ENCODE measurements at regions not wholly inside any gene's neighbourhood (a gene's known extent, or its start where the extent isn't known, plus 50 kb on each side); places are given as distances from the start of the nearest gene placed in this dataset.

- ATAC-seq (ENCODE audit: insufficient read depth, low read depth) (no peak), DNase-seq (no peak)
- H3K36me3 ChIP-seq (ENCODE audit: insufficient read depth, low read length): no peaks in the 10 kb centered on the region
- H3K4me2 ChIP-seq (ENCODE audit: insufficient read depth, low read length): no peak overlapping the region
- no peaks in the 10 kb centered on the region for H3K27me3 ChIP-seq (ENCODE audit: insufficient read depth, low read length, poor library complexity)
- H3K27ac ChIP-seq (ENCODE audit: low read length): no peak overlapping the region
- no peak overlapping the region for H2AFZ ChIP-seq (ENCODE audit: low read depth, low read length)
- H3K9me3 ChIP-seq (ENCODE audit: insufficient read depth, low read length, severe bottlenecking): no peaks in the 10 kb centered on the region
- TF ChIP-seq EZH2 (IDR thresholded peaks at IDR 0.05; ENCODE audit: borderline replicate concordance, low read depth, low read length, severe bottlenecking): no peak
- TF ChIP-seq, protein P1, sequence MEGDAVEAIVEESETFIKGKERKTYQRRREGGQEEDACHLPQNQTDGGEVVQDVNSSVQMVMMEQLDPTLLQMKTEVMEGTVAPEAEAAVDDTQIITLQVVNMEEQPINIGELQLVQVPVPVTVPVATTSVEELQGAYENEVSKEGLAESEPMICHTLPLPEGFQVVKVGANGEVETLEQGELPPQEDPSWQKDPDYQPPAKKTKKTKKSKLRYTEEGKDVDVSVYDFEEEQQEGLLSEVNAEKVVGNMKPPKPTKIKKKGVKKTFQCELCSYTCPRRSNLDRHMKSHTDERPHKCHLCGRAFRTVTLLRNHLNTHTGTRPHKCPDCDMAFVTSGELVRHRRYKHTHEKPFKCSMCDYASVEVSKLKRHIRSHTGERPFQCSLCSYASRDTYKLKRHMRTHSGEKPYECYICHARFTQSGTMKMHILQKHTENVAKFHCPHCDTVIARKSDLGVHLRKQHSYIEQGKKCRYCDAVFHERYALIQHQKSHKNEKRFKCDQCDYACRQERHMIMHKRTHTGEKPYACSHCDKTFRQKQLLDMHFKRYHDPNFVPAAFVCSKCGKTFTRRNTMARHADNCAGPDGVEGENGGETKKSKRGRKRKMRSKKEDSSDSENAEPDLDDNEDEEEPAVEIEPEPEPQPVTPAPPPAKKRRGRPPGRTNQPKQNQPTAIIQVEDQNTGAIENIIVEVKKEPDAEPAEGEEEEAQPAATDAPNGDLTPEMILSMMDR (IDR thresholded peaks at IDR 0.05; ENCODE audit: borderline replicate concordance, extremely low read depth, low read length, poor library complexity, severe bottlenecking): no peak
- H3K9ac ChIP-seq (ENCODE audit: low read depth, low read length): no peak overlapping the region
- no peaks in the 10 kb centered on the region for H3K4me1 ChIP-seq (ENCODE audit: insufficient read depth, low read length)
- H3K4me3 ChIP-seq (ENCODE audit: low read depth in 1 of 2, low read length in 2 of 2): no peak overlapping the region
- H4K20me1 ChIP-seq (ENCODE audit: insufficient read depth, low read length): no peaks in the 10 kb centered on the region
- no peaks in the 10 kb centered on the region for H3K79me2 ChIP-seq (ENCODE audit: insufficient read depth, low read length)
Measured at GRCh38 chr7:68965351-68965750, 632.9 kb upstream of the AUTS2 start.

- no peak overlapping the region for H3K4me3 ChIP-seq (ENCODE audit: low read depth in 1 of 2, low read length in 2 of 2)
- H3K9me3 ChIP-seq (ENCODE audit: insufficient read depth, low read length, severe bottlenecking): no peaks in the 10 kb centered on the region
- no peaks in the 10 kb centered on the region for H3K4me1 ChIP-seq (ENCODE audit: insufficient read depth, low read length)
- no peak overlapping the region for H3K4me2 ChIP-seq (ENCODE audit: insufficient read depth, low read length)
- no peak overlapping the region for H3K9ac ChIP-seq (ENCODE audit: low read depth, low read length)
- DNase-seq (no peak), ATAC-seq (ENCODE audit: insufficient read depth, low read depth) (no peak)
- no peak overlapping the region for H2AFZ ChIP-seq (ENCODE audit: low read depth, low read length)
- H3K79me2 ChIP-seq (ENCODE audit: insufficient read depth, low read length): no peaks in the 10 kb centered on the region
- no peak overlapping the region for H3K27ac ChIP-seq (ENCODE audit: low read length)
- H3K27me3 ChIP-seq (ENCODE audit: insufficient read depth, low read length, poor library complexity): no peaks in the 10 kb centered on the region
- H3K36me3 ChIP-seq (ENCODE audit: insufficient read depth, low read length): no peaks in the 10 kb centered on the region
- H4K20me1 ChIP-seq (ENCODE audit: insufficient read depth, low read length): no peaks in the 10 kb centered on the region
- TF ChIP-seq, protein P1 (IDR thresholded peaks at IDR 0.05; ENCODE audit: borderline replicate concordance, extremely low read depth, low read length, poor library complexity, severe bottlenecking): no peak
- TF ChIP-seq EZH2 (IDR thresholded peaks at IDR 0.05; ENCODE audit: borderline replicate concordance, low read depth, low read length, severe bottlenecking): no peak
Measured at GRCh38 chr7:68967598-68967997, 630.7 kb upstream of the AUTS2 start.

GRCh38 chr7:68969571-68969970 lies 628.7 kb upstream of the AUTS2 start:
- DNase-seq (no peak), ATAC-seq (ENCODE audit: insufficient read depth, low read depth) (no peak)
- Histone ChIP-seq H3K9me3 (ENCODE audit: insufficient read depth, low read length, severe bottlenecking) (no peaks in the 10 kb centered on the region), H3K4me3 (ENCODE audit: low read depth in 1 of 2, low read length in 2 of 2) (no peak overlapping the region), H3K4me1 (ENCODE audit: insufficient read depth, low read length) (no peaks in the 10 kb centered on the region), H3K9ac (ENCODE audit: low read depth, low read length) (no peak overlapping the region), H3K27ac (ENCODE audit: low read length) (no peak overlapping the region), H3K36me3 (ENCODE audit: insufficient read depth, low read length) (no peaks in the 10 kb centered on the region), H3K4me2 (ENCODE audit: insufficient read depth, low read length) (no peak overlapping the region), H3K79me2 (ENCODE audit: insufficient read depth, low read length) (no peaks in the 10 kb centered on the region), H3K27me3 (ENCODE audit: insufficient read depth, low read length, poor library complexity) (no peaks in the 10 kb centered on the region), H4K20me1 (ENCODE audit: insufficient read depth, low read length) (no peaks in the 10 kb centered on the region), H2AFZ (ENCODE audit: low read depth, low read length) (no peak overlapping the region)
- no peak for TF ChIP-seq EZH2 (IDR thresholded peaks at IDR 0.05; ENCODE audit: borderline replicate concordance, low read depth, low read length, severe bottlenecking)
- TF ChIP-seq, protein P1 (IDR thresholded peaks at IDR 0.05; ENCODE audit: borderline replicate concordance, extremely low read depth, low read length, poor library complexity, severe bottlenecking): no peak

Data from DND-41 (cell line).